Glutamatergic neuron (in vitro differentiated cells): ENCODE measurements at regions not wholly inside any gene's neighbourhood (a gene's known extent, or its start where the extent isn't known, plus 50 kb on each side); places are given as distances from the start of the nearest gene placed in this dataset.

ENCODE experiments used
- DNase-seq: peaks from one replicate; pipeline ENCODE4 v3.0.0; 2022
- H3K27ac Mint-ChIP-seq: one replicate; pipeline ENCODE4 v1.8.0; 2020; ENCODE audit warnings: mild to moderate bottlenecking, mixed read lengths, inconsistent platforms; ENCODE audit not compliant: unreplicated experiment
- H3K27me3 Mint-ChIP-seq: one replicate; pipeline ENCODE4 v1.8.0; 2020; ENCODE audit warnings: mild to moderate bottlenecking, moderate library complexity, mixed read lengths, inconsistent platforms; ENCODE audit not compliant: unreplicated experiment
- H3K36me3 Mint-ChIP-seq: one replicate; pipeline ENCODE4 v1.8.0; 2020; ENCODE audit warnings: mild to moderate bottlenecking, mixed read lengths, inconsistent platforms; ENCODE audit not compliant: unreplicated experiment
- H3K4me1 Mint-ChIP-seq: one replicate; pipeline ENCODE4 v1.8.0; 2020; ENCODE audit warnings: mild to moderate bottlenecking, low read depth, mixed read lengths, inconsistent platforms; ENCODE audit not compliant: unreplicated experiment
- H3K4me3 Mint-ChIP-seq: one replicate; pipeline ENCODE4 v1.8.0; 2020; ENCODE audit warnings: mild to moderate bottlenecking, mixed read lengths, inconsistent platforms; ENCODE audit not compliant: unreplicated experiment
- H3K9me3 Mint-ChIP-seq: one replicate; pipeline ENCODE4 v1.8.0; 2020; ENCODE audit warnings: mild to moderate bottlenecking, moderate library complexity, mixed read lengths, inconsistent platforms; ENCODE audit not compliant: unreplicated experiment
- TF ChIP-seq, protein P1 (sequence below): fragments of 200-600 bp; sonication (generic); IDR thresholded peaks from one replicate; pipeline ENCODE4 v1.5.0; 2021; ENCODE audit not compliant: partially characterized antibody, unreplicated experiment

DNA sequence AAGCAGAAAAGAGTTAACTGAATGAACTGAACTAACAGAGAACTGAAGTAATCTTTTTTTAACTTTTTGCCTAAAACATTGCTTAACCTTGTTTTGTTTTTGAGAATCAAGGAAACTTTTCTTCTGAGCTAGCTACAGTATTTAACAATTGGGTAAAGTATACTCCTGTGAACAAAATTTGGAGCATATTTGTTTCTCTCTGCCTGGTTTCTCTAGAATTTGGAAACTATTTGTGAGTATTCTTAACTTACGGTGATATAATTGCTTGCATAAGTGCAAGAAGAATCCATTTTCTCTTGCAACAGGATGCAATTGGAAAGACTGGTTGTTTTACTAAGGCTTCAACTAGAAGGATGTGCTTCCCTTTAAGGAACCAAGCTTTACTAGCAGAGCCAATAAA, 65.9 kb upstream of the FAM98A start:
- TF ChIP-seq, protein P1, sequence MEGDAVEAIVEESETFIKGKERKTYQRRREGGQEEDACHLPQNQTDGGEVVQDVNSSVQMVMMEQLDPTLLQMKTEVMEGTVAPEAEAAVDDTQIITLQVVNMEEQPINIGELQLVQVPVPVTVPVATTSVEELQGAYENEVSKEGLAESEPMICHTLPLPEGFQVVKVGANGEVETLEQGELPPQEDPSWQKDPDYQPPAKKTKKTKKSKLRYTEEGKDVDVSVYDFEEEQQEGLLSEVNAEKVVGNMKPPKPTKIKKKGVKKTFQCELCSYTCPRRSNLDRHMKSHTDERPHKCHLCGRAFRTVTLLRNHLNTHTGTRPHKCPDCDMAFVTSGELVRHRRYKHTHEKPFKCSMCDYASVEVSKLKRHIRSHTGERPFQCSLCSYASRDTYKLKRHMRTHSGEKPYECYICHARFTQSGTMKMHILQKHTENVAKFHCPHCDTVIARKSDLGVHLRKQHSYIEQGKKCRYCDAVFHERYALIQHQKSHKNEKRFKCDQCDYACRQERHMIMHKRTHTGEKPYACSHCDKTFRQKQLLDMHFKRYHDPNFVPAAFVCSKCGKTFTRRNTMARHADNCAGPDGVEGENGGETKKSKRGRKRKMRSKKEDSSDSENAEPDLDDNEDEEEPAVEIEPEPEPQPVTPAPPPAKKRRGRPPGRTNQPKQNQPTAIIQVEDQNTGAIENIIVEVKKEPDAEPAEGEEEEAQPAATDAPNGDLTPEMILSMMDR, result no peak
- H3K9me3 Mint-ChIP-seq, result peaks cover 2% of the 10 kb centered on the region
- DNase-seq, result no peak
- no peak overlapping the region for H3K27ac Mint-ChIP-seq
- H3K36me3 Mint-ChIP-seq, result peaks cover 5% of the 10 kb centered on the region
- H3K4me3 Mint-ChIP-seq, result no peak overlapping the region
- no peaks in the 10 kb centered on the region for H3K27me3 Mint-ChIP-seq
- no peaks in the 10 kb centered on the region for H3K4me1 Mint-ChIP-seq

DNA sequence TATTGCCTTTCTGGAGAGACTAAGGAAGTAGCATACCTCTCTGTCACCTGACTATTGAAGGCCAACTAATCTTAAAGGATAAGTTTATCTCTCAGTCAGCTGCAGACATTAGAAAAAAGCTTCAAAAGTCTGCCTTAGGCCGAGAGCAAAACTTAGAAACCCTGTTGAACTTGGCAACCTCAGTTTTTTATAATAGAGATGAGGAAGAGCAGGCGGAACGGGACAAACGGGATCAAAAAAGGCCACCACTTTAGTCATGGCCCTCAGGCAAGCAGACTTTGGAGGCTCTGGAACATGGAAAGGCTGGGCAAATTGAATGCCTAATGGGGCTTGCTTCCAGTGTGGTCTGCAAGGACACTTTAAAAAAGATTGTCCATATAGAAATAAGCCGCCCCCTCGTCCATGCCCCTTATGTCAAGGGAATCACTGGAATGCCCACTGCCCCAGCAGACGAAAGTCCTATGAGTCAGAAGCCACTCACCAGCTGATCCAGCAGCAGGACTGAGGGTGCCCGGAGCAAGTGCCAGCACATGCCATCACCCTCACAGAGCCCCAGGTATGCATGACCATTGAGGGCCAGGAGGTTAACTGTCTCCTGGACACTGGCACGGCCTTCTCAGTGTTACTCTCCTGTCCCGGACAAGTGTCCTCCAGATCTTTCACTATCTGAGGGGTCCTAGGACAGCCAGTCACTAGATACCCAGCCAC, 61.5 kb upstream of the FAM98A start:
- TF ChIP-seq, protein P1, result no peak
- no peak for DNase-seq
- Mint-ChIP-seq H3K4me3 (no peak overlapping the region), H3K9me3 (peaks cover 4% of the 10 kb centered on the region), H3K4me1 (no peaks in the 10 kb centered on the region), H3K36me3 (peaks cover 6% of the 10 kb centered on the region), H3K27ac (no peak overlapping the region), H3K27me3 (no peaks in the 10 kb centered on the region)

DNA sequence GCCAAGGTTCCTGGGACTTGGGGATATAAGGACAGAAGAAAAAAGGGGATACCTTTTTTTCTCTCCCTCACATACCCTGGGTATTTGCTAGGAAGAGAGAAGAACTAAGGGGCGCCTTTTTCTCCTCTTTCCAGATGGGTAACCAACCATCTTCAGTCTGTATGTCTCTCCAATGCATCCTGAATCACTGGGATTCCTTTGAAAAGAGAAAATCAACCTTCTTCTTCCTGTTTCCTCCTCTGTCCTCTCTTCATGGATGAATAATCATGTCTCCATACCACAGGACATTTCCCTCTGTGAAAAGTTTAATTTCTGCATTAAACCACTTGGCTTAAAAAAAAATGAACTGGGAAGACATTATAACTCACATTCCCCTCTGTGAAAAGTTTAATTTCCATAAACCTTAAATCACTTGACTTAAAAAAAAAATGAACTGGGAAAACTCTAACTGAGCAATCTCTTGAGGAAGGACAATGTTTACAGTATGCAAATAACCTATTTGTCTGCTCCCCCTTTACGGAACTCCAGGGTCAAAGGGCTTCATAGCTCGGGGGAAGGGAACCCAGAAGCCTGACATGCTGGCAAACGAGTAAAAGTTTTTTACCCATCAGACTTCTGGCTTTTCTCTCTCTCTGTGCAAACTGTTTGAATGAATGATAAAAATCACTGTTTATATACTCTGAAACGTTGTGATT, 56.7 kb upstream of the FAM98A start:
- H3K9me3 Mint-ChIP-seq, result peaks cover 11% of the 10 kb centered on the region
- no peak overlapping the region for H3K4me3 Mint-ChIP-seq
- no peaks in the 10 kb centered on the region for H3K4me1 Mint-ChIP-seq
- H3K27me3 Mint-ChIP-seq, result no peaks in the 10 kb centered on the region
- no peak overlapping the region for H3K27ac Mint-ChIP-seq
- H3K36me3 Mint-ChIP-seq, result peaks cover 12% of the 10 kb centered on the region
- no peak for DNase-seq
- TF ChIP-seq, protein P1, result no peak

DNA sequence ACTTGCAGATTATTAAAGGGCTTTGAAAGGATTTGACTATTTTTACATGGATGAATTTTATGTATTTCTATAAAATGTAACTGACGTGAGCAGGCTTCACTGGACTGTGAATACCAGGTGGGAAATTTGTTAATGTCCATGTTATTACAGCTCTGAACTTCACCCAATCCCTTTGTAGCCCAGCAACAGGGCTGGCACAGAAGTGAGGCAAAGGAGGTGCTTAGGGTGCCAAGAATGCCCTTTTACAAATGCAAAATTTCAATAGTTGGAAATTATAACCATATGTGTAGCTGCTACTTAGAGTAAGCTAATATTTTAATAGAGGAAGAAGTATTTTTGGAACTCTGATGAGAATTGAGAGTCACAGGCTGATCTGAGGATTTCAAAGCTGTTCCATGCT, 53.7 kb upstream of the FAM98A start:
- TF ChIP-seq, protein P1, result no peak
- Mint-ChIP-seq H3K27me3 (no peaks in the 10 kb centered on the region), H3K4me1 (no peaks in the 10 kb centered on the region), H3K36me3 (peaks cover 12% of the 10 kb centered on the region), H3K9me3 (peaks cover 11% of the 10 kb centered on the region), H3K27ac (no peak overlapping the region), H3K4me3 (no peak overlapping the region)
- no peak for DNase-seq

DNA sequence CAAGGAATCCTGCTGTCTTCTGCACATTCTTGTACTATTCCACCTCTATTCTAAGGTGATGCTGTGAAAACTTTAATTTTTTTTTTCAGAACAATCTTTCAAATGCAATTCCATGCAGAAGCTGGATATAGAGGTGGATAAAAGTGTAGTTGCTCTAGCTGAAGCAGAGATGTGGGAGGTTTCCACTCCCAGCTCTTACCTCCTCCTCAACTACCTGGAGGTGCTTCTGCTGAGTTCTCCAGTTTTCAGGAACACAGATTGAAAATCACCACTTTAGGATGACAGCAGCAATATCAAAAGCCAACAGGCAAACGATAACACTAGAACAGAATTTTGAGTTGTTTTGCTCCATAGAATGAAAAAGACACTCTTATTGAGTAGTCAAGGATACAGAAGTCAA, 51.1 kb upstream of the FAM98A start:
- peaks cover 6% of the 10 kb centered on the region for H3K36me3 Mint-ChIP-seq
- H3K4me1 Mint-ChIP-seq, result no peaks in the 10 kb centered on the region
- H3K27ac Mint-ChIP-seq, result no peak overlapping the region
- TF ChIP-seq, protein P1, result no peak
- DNase-seq, result no peak
- H3K4me3 Mint-ChIP-seq, result no peak overlapping the region
- H3K27me3 Mint-ChIP-seq, result no peaks in the 10 kb centered on the region
- H3K9me3 Mint-ChIP-seq, result peaks cover 9% of the 10 kb centered on the region
